Endodermal cell (in vitro differentiated cells): ENCODE measurements at regions not wholly inside any gene's neighbourhood (a gene's known extent, or its start where the extent isn't known, plus 50 kb on each side); places are given as distances from the start of the nearest gene placed in this dataset.
A peak's percentile ranks its signal among the peaks of the same experiment; 100 is the strongest.

ENCODE experiments used
- DNase-seq: peaks from one replicate; pipeline ENCODE4 v3.0.0-alpha.2; 2017
- H3K27ac ChIP-seq: 2 replicates; pipeline ENCODE4 v1.5.1; 2013; ENCODE audit warnings: mild to moderate bottlenecking, low read depth, low read length, moderate library complexity
- H3K27me3 ChIP-seq: 2 replicates; pipeline ENCODE4 v1.6.1; 2013; ENCODE audit warnings: mild to moderate bottlenecking, low read length, moderate library complexity; ENCODE audit not compliant: insufficient read depth, control insufficient read depth, poor library complexity, severe bottlenecking
- H3K36me3 ChIP-seq: 2 replicates; pipeline ENCODE4 v1.7.0; 2013; ENCODE audit warnings: mild to moderate bottlenecking, low read length, moderate library complexity; ENCODE audit not compliant: control insufficient read depth, insufficient read depth
- H3K4me1 ChIP-seq: one replicate; pipeline ENCODE4 v1.7.0; 2013; ENCODE audit warnings: low read length; ENCODE audit not compliant: control insufficient read depth, insufficient read depth
- H3K4me3 ChIP-seq: 2 replicates; pipeline ENCODE4 v1.5.1; 2013; ENCODE audit warnings: mild to moderate bottlenecking, low read length, moderate library complexity
- H3K9ac ChIP-seq: 2 replicates; pipeline ENCODE4 v1.6.1; 2013; ENCODE audit warnings: mild to moderate bottlenecking, low read length, moderate library complexity; ENCODE audit not compliant: poor library complexity, severe bottlenecking; ENCODE audit errors: extremely low read depth
- H3K9me3 ChIP-seq: 2 replicates; pipeline ENCODE4 v1.6.1; 2013; ENCODE audit warnings: mild to moderate bottlenecking, low read length, moderate library complexity; ENCODE audit not compliant: control insufficient read depth
- H3K27ac Mint-ChIP-seq: 2 replicates; pipeline ENCODE4 v1.8.0; 2020; ENCODE audit warnings: mixed read lengths
- H3K27me3 Mint-ChIP-seq: 2 replicates; pipeline ENCODE4 v1.8.0; 2021; ENCODE audit warnings: mild to moderate bottlenecking, mixed read lengths; ENCODE audit not compliant: insufficient read depth
- H3K36me3 Mint-ChIP-seq: 2 replicates; pipeline ENCODE4 v1.8.0; 2020; ENCODE audit warnings: low read depth, mixed read lengths
- H3K4me1 Mint-ChIP-seq: 2 replicates; pipeline ENCODE4 v1.8.0; 2020; ENCODE audit warnings: mixed read lengths
- H3K4me3 Mint-ChIP-seq: 2 replicates; pipeline ENCODE4 v1.8.0; 2020; ENCODE audit warnings: mild to moderate bottlenecking, moderate library complexity, mixed read lengths
- H3K9me3 Mint-ChIP-seq: 2 replicates; pipeline ENCODE4 v1.8.0; 2020; ENCODE audit warnings: mild to moderate bottlenecking, mixed read lengths
- CTCF ChIP-seq: fragments of 200-600 bp; sonication (generic); conservative IDR thresholded peaks from 2 replicates; pipeline ENCODE4 v1.5.0; 2021; ENCODE audit warnings: antibody characterized with exemption, mild to moderate bottlenecking
- WGBS, 2 experiments: methylation state at CpG; one replicate each; pipeline versions ENCODE4 v1.1.5 to v1.1.7; 2013; ENCODE audit warnings: missing lambda C conversion rate in 2 of 2, mixed read lengths in 1 of 2; ENCODE audit not compliant: insufficient coverage in 1 of 2, insufficient read length in 1 of 2; 5-methylcytosine and 5-hydroxymethylcytosine counted together

- Histone ChIP-seq H3K4me1 (no peaks in the 10 kb centered on the region), H3K4me3 (no peak overlapping the region), H3K9me3 (peaks cover 21% of the 10 kb centered on the region), H3K36me3 (no peaks in the 10 kb centered on the region), H3K27ac (no peak overlapping the region), H3K27me3 (no peaks in the 10 kb centered on the region), H3K9ac (no peak overlapping the region)
- Mint-ChIP-seq H3K9me3 (peaks cover 20% of the 10 kb centered on the region), H3K4me3 (no peak overlapping the region), H3K27me3 (no peaks in the 10 kb centered on the region), H3K36me3 (no peaks in the 10 kb centered on the region), H3K27ac (no peak overlapping the region), H3K4me1 (peaks cover 8% of the 10 kb centered on the region)
- TF ChIP-seq CTCF: no peak
- 96% methylated on average over 2 of the region's 2 CpGs; no CpG with 5 or more reads in 1 of the 2 experiments for WGBS, 2 experiments
- no peak for DNase-seq
Observed at GRCh38 chr4:15130441-15130840, 128.2 kb downstream of the CPEB2 start.

- Mint-ChIP-seq H3K4me1 (peaks cover 8% of the 10 kb centered on the region), H3K27me3 (no peaks in the 10 kb centered on the region), H3K4me3 (no peak overlapping the region), H3K9me3 (peaks cover 31% of the 10 kb centered on the region), H3K27ac (no peak overlapping the region), H3K36me3 (peaks cover 3% of the 10 kb centered on the region)
- Histone ChIP-seq H3K27me3 (no peaks in the 10 kb centered on the region), H3K9me3 (peaks cover 31% of the 10 kb centered on the region), H3K9ac (no peak overlapping the region), H3K27ac (no peak overlapping the region), H3K4me1 (no peaks in the 10 kb centered on the region), H3K36me3 (no peaks in the 10 kb centered on the region), H3K4me3 (no peak overlapping the region)
- TF ChIP-seq CTCF: no peak
- peak; percentile 52 for DNase-seq
- 87 to 90% methylated on average over 5 to 7 of the region's 7 CpGs for WGBS, 2 experiments
Observed at GRCh38 chr4:15131551-15131950, 129.3 kb downstream of the CPEB2 start.

- WGBS, 2 experiments: 86% methylated on average over 3 of the region's 4 CpGs; no CpG with 5 or more reads in 1 of the 2 experiments
- Mint-ChIP-seq H3K27ac (no peak overlapping the region), H3K27me3 (no peaks in the 10 kb centered on the region), H3K36me3 (peaks cover 7% of the 10 kb centered on the region), H3K4me1 (peaks cover 8% of the 10 kb centered on the region), H3K9me3 (peaks cover 42% of the 10 kb centered on the region), H3K4me3 (no peak overlapping the region)
- Histone ChIP-seq H3K27ac (no peak overlapping the region), H3K9me3 (peaks cover 33% of the 10 kb centered on the region), H3K4me3 (no peak overlapping the region), H3K4me1 (no peaks in the 10 kb centered on the region), H3K36me3 (no peaks in the 10 kb centered on the region), H3K27me3 (no peaks in the 10 kb centered on the region), H3K9ac (no peak overlapping the region)
- DNase-seq: no peak
- no peak for TF ChIP-seq CTCF
Observed at GRCh38 chr4:15132739-15133138, 130.5 kb downstream of the CPEB2 start.
